ENCODE measurements at regions not wholly inside any gene's neighbourhood (a gene's known extent, or its start where the extent isn't known, plus 50 kb on each side); places are given as distances from the start of the nearest gene placed in this dataset.
"Not testable (repeated sequence)": the region's sequence is repeated elsewhere in the genome, so short reads cannot be mapped to it uniquely, and the experiment has no call there.

DNA sequence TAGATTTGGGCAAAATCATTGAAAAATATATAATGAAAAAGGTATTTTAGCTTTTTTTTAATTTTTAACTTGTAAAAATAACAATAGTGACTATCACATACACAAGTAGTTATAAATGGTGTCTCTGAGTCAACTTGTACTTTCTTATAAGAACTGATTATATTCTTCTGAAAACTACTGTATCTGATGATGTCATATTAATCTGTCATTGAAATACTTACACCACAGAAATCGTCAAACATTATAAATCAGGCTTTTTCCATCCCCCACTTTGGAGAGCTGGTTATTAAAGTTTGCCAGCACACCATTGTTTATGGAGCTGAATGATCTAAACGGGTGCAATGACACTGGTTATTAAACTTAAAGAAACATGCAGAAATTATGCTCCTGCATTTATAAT lies 1259.6 kb upstream of the CNTN5 start:
- no peak for DNase-seq (ENCODE audit: low spot score)

- no peak for DNase-seq (ENCODE audit: low spot score)
These were observed 1256.6 kb upstream of the CNTN5 start for GRCh38 chr11:97764193-97764592.

DNA sequence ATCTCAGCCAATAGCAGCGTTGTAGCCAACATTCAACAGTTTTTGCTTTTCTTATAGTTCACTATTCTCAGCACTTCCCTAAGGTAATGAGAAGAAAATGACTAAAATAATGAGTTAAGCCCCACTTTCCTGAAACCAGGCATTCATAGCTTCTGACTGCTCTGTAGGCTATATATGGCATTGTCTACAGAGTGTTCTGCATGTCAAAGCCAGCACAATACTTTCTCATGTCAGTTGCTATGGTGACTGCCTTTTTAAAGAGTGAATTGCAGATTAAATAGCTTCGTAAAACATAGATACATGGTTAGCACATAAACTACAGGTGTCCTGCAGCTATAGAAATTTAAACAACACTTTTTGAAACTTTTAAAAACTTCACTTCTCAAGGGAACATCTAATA lies 1256.1 kb upstream of the CNTN5 start:
- no peak for DNase-seq (ENCODE audit: low spot score)

DNA sequence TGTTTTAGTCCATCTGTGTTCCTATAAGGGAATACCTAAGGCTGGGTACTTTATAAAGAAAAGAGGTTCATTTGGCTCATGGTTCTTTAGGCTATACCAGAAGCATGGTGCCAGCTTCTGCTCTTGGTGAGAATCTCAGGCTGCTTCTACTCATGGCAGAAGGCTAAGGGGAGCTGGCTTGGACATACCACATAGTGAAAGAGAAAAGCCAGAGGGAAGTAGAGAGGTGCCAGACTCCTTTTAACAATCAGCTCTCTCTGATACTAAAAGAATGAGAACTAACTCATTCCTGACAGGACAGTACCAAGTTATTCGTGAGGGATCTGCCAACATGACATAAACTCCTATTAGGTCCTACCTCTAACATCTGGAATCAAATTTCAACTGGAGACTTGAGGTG lies 1250.2 kb upstream of the CNTN5 start:
- no peak for DNase-seq (ENCODE audit: low spot score)

DNA sequence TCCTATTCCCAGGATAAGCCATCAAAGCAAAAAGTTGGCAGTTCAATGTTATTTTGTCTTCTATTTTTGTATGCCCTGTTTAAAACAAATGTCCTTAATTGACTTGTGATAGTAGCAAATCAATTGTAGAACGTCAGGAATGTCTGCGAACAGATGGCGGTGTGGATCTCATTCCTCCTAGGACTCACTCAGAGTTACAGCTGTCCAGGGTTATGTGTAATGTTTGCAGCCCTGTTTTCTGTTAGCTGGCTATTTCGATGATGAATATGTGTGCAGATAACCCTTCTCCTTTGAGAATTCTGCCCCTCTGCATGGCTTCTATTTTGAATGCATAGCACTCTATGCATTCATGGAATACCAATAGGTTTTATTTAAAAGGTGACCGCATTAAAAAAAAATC lies 1248.0 kb upstream of the CNTN5 start:
- no peak for DNase-seq (ENCODE audit: low spot score)

GRCh38 chr11:97784388-97784787 lies 1236.4 kb upstream of the CNTN5 start:
- not testable (repeated sequence) for DNase-seq (ENCODE audit: low spot score)

DNA sequence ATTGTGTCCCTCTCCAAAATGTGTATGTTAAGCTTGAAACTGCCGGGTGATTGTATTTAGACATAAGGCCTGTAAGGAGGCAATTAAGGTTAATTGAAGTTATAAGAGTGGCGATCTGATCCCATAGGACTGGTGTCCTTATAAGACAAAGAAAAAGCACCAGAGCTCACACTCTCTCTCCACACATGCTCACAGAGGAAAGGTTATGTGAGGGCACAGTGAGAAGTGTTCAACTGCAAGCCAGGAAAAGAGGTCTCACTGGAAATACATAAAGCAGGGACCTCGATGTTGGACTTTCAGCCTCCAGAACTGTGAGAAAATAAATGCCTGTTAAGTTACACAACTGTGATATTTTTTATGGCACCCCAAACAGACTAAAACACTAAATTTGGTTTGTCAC lies 1233.8 kb upstream of the CNTN5 start:
- DNase-seq (ENCODE audit: low spot score): no peak

DNA sequence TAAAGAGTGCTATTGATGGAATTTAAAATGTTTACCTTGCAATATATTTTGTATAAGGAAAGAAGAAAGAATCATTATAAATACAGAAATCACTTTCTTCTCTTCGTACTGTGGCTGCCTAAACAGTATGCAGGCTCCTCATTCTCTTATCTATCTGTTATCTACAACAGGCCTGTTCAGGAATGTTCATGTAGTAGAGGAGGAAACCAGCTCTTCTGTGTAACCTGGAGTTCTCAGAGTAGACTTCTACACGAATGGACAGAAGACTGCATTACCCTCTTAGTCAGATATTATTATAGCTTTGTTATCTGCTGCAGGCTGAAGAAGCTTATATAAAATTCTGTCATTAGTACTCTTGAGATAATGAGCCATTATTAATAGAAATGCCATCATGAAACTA lies 1225.9 kb upstream of the CNTN5 start:
- no peak for DNase-seq (ENCODE audit: low spot score)

DNA sequence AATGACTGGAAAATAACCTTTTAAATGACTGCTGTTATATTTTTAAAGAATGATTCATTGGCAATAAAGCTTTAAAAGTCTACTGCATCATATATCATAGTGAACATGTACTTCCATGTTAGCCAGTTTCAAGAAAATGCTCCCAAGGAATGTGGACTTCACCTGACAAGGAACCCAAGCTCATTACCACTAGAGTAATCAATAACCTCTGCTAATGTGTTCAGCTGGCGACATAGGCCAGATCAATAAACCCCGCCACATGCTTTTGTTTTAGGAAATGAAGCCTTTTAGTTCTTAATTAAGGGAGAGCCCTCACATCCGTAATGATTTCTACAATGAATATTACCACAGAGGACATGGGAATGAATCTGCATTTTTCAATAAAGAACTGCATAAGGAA lies 1219.9 kb upstream of the CNTN5 start:
- DNase-seq (ENCODE audit: low spot score): no peak

GRCh38 chr11:97814325-97814959 lies 1206.3 kb upstream of the CNTN5 start:
- no peak for DNase-seq (ENCODE audit: low spot score)

DNA sequence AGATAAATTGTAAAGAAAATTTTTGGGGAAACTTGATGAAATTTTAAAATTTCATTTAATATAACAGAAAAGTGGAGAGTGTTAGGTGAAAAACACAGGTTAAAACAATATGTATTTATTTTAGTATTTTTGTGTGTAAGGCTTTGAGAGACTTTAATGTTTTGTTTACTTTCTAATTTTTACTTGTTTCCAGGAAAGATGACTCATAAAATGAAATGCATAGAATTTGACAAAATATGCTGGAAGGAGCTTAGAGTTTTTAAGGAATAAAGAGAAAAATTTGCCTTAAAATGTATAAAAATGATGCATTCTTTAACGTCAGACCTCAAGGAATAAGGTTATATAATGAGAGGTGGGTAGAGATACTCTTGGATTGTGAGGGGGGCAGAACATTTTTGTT lies 1205.1 kb upstream of the CNTN5 start:
- DNase-seq (ENCODE audit: low spot score): no peak

DNA sequence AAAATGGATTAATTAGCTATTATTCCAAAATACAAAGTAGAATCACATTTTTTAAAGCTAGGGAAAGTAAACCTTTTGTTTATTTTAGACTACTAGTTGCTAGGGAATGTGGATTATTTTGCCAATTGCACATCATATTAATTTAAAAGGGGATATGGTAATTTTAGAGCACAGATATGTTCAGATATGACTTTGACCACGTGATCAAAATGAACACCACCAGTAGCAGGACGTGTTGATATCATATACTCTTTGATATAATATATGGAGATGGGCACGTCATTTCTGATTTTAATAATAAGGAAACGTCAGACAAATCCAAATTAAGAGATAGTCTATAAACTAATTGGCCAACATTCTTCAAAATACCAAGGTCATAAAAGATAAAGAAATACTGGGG lies 1188.3 kb upstream of the CNTN5 start:
- DNase-seq (ENCODE audit: low spot score): no peak

- no peak for DNase-seq (ENCODE audit: low spot score)
These were observed 1187.3 kb upstream of the CNTN5 start for GRCh38 chr11:97833412-97833811.

GRCh38 chr11:97844016-97844415 lies 1176.7 kb upstream of the CNTN5 start:
- no peak for DNase-seq (ENCODE audit: low spot score)

DNA sequence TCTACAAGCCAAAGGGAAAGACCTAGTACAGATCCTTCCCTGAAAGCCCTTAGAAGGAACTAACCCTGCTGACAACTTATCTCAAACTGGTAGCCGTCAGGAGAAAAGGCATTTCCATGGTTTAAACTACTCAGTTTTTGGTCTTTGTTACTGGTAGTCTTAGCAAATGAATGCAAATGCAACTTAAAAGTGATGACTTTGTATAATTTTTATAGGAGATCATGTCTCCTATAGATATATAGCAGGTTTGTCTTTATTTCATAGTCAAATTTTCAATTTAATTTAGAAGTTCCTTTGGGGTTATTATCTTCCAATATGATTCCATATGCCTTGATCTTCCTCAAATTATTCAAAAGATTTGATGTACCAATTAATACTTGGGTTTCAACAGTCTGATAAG lies 1173.0 kb upstream of the CNTN5 start:
- DNase-seq (ENCODE audit: low spot score): no peak

DNA sequence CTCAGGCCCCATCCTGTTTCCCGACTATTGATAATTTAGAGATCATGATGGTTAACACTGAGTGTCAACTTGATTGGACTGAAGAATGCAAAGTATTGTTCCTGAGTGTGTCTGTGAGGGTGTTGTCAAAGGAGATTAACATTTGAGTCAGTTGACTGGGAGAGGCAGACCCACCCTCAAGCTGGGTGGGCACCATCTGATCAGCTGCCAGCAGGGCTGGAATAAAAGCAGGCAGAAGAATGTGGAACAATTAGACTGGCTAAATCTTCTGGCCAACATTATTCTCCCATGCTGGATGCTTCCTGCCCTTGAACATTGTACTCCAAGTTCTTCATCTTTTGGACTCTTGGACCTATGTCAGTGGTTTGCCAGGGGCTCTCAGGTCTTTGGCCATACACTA lies 1170.0 kb upstream of the CNTN5 start:
- no peak for DNase-seq (ENCODE audit: low spot score)

DNA sequence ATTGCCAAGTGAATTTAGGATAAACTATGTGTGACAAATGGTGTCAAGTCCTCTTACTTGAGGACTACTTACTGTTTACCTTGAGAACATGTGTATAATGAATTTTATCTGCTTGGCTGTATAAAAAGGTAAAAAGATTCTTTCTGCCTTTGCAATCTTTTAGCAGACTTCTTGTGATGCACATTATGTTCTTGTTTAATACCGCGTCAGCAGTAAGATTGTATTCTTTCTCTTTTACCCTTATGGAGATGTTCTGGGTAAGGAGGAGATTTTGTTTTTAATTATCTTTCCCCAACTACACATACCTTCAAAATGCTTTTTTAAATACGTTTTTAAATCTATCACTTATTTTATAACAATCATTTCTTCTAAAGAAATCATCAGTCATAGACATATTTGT lies 1166.4 kb upstream of the CNTN5 start:
- DNase-seq (ENCODE audit: low spot score): no peak

- no peak for DNase-seq (ENCODE audit: low spot score)
These were observed 1165.9 kb upstream of the CNTN5 start for GRCh38 chr11:97854877-97855276.

DNA sequence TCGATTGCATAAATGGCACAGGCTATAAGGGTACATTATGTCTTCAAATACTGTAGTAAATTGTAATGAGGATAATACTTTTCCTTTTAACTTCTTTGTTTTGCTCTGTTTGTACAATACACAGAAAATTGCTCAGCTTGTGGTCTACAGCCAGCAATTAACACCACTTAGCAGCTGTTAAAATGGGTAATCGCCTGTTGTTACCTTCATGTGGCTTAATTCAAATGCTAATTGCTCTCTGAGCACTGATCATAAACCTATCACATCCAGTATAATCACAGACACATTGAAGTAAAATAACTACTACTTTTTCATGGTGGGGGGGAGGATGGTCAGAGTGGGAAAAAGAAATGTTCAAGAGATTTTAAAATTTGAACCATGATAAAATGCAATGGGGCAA lies 1164.1 kb upstream of the CNTN5 start:
- no peak for DNase-seq (ENCODE audit: low spot score)

GRCh38 chr11:97860237-97860636 lies 1160.5 kb upstream of the CNTN5 start:
- DNase-seq (ENCODE audit: low spot score): no peak

GRCh38 chr11:97862021-97862420 lies 1158.7 kb upstream of the CNTN5 start:
- no peak for DNase-seq (ENCODE audit: low spot score)

DNA sequence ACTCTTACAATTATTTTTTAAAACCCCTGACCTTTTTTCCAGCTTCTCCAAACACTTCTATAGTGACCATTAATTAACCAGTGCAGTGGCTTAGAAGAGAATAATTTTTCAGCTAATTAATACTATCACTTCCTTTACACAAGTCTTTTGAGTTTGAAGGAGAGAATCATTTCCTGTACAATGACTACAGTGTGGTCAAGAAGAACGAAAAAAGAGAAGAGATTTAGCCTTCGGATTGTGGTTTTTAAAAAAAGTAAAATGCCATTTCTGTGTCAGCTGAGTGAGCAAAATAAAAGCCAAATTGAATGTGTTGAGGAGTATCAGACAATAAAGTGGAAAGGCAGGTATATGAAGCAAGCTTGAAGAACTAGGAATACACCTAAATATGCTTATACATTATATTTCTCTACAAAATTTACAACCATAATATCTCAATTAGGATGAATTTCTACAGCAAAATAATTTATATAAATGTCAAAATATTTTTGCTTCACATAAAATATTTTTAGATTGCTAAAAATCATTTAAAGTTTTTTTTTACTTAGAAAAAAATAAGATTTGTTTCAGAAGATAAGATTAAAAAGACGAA lies 1155.2 kb upstream of the CNTN5 start:
- no peak for DNase-seq (ENCODE audit: low spot score)

DNA sequence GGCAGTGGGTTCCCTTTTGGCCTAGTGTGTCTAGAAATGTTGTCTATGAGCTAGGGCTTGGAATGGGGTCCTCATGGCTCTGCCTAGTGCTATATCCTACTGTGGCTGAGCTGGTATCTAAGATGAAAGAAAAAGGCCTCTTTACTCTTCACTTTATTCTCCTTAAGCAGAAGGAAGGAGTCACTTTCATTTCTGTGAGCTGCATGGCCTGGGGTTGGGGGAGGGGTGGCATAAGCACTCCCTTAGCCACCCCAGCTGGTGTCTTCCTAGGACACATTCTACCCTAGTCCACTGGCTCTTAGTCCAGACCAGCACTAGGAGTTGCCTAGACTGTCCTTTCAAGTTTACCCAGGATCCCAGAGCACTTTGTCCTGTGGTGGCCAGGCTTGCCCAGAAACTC lies 1148.9 kb upstream of the CNTN5 start:
- no peak for DNase-seq (ENCODE audit: low spot score)

GRCh38 chr11:97880209-97880608 lies 1140.5 kb upstream of the CNTN5 start:
- no peak for DNase-seq (ENCODE audit: low spot score)
